Nucleus accumbens (tissue), 56 donors: ENCODE measurements at regions not wholly inside any gene's neighbourhood (a gene's known extent, or its start where the extent isn't known, plus 50 kb on each side); places are given as distances from the start of the nearest gene placed in this dataset.

ENCODE experiments used
- DNase-seq, 56 donors: peaks; one replicate each; lab custom pipeline; 2025; lab: John Stamatoyannopoulos, UW

- no peak for DNase-seq
Observed at GRCh38 chr2:5359397-5359796, 332.8 kb upstream of the SOX11 start.

- no peak for DNase-seq
Observed at GRCh38 chr2:5360081-5360480, 332.1 kb upstream of the SOX11 start.

GRCh38 chr2:5364361-5364760, 327.8 kb upstream of the SOX11 start:
- no peak for DNase-seq

- peak in 41 of 56 donors; percentile 1 to 77 (median 14) for DNase-seq
Observed at GRCh38 chr2:5365871-5366461, 326.2 kb upstream of the SOX11 start.

- DNase-seq, result no peak
Observed at GRCh38 chr2:5367321-5367720, 324.9 kb upstream of the SOX11 start.

- DNase-seq, result no peak
Observed at GRCh38 chr2:5368263-5368662, 323.9 kb upstream of the SOX11 start.

- no peak for DNase-seq
Observed at GRCh38 chr2:5369510-5369909, 322.7 kb upstream of the SOX11 start.

GRCh38 chr2:5370158-5370557, 322.0 kb upstream of the SOX11 start:
- DNase-seq, result no peak

- no peak for DNase-seq
Observed at GRCh38 chr2:5372141-5372540, 320.0 kb upstream of the SOX11 start.

GRCh38 chr2:5373200-5373599, 319.0 kb upstream of the SOX11 start:
- DNase-seq, result peak in 2 of 56 donors; percentile 2 to 3

- no peak for DNase-seq
Observed at GRCh38 chr2:5374762-5375161, 317.4 kb upstream of the SOX11 start.

- no peak for DNase-seq
Observed at GRCh38 chr2:5377323-5377722, 314.9 kb upstream of the SOX11 start.

GRCh38 chr2:5379811-5380210, 312.4 kb upstream of the SOX11 start:
- DNase-seq, result no peak

- no peak for DNase-seq
Observed at GRCh38 chr2:5385596-5385995, 306.6 kb upstream of the SOX11 start.

- no peak for DNase-seq
Observed at GRCh38 chr2:5387406-5387805, 304.8 kb upstream of the SOX11 start.

GRCh38 chr2:5389740-5390139, 302.4 kb upstream of the SOX11 start:
- DNase-seq, result no peak

GRCh38 chr2:5391362-5391761, 300.8 kb upstream of the SOX11 start:
- no peak for DNase-seq

- no peak for DNase-seq
Observed at GRCh38 chr2:5392658-5393057, 299.5 kb upstream of the SOX11 start.

- DNase-seq, result no peak
Observed at GRCh38 chr2:5393474-5393873, 298.7 kb upstream of the SOX11 start.

GRCh38 chr2:5394223-5394622, 298.0 kb upstream of the SOX11 start:
- DNase-seq, result no peak

GRCh38 chr2:5401115-5401657, 291.0 kb upstream of the SOX11 start:
- no peak for DNase-seq

- DNase-seq, result no peak
Observed at GRCh38 chr2:5403392-5403791, 288.8 kb upstream of the SOX11 start.

GRCh38 chr2:5409898-5410381, 282.2 kb upstream of the SOX11 start:
- peak in 15 of 56 donors; percentile 5 to 38 (median 14) for DNase-seq
